K562 (cell line): ENCODE measurements at regions not wholly inside any gene's neighbourhood (a gene's known extent, or its start where the extent isn't known, plus 50 kb on each side); places are given as distances from the start of the nearest gene placed in this dataset.

Experiments
- ATAC-seq: fragments of 200-7000 bp; cut with Tn5 transposase; 3 replicates; pipeline ENCODE4 v1.9.1; 2020; ENCODE audit warnings: moderate library complexity
- BruUV-seq: library from RNA; stranded (reverse); fragments of 400-500 nt; replicated peaks from 2 replicates; lab custom pipeline; 2021; lab: Mats Ljungman, UMichigan
- CTCF ChIA-PET: fragments of 300-600 bp; formaldehyde crosslinking; extraction: SDS; loops from one replicate; lab custom pipeline; 2021; ENCODE audit warnings: low intra/inter-chr PET ratio; lab: Yijun Ruan, JAX
- POLR2A ChIA-PET: fragments of 300-600, 350-650 bp; sonication (Branson Sonifier 250); formaldehyde crosslinking; extraction: SDS; loops from one replicate; lab custom pipeline; 2021; ENCODE audit warnings: antibody characterized with exemption, inconsistent platforms; lab: Yijun Ruan, JAX
- DNase-seq, 4 experiments: peaks; one replicate each; pipeline versions ENCODE4 v3.0.0 to v3.0.0-alpha.2; 2011 to 2018; ENCODE audit warnings: low spot score in 3 of 4, mixed read lengths in 3 of 4; ENCODE audit errors: extremely low read depth in 1 of 4
- FAIRE-seq: peaks from 2 replicates; lab custom pipeline; 2011; peaks lifted over from hg19 to GRCh38; lab: Jason Lieb, UNC
- H2AFZ ChIP-seq: 2 replicates; pipeline ENCODE4 v1.6.0; 2011; ENCODE audit warnings: low read depth, low read length, control low read depth, inconsistent platforms
- H3K27ac ChIP-seq: fragments of 200-600 bp; 3 replicates; pipeline ENCODE4 v1.8.0; 2011; ENCODE audit warnings: low read depth, mild to moderate bottlenecking, control low read depth, inconsistent platforms, low read length, moderate library complexity, mixed read lengths; ENCODE audit errors: extremely low read depth
- H3K27me3 ChIP-seq, 2 experiments: fragments of 300-600 bp in 1 of 2; 2 replicates in 1 of 2; 3 replicates in 1 of 2; pipeline versions ENCODE4 v1.6.0 to v1.8.0; 2011; ENCODE audit warnings: inconsistent platforms in 2 of 2, low read length in 2 of 2, mild to moderate bottlenecking in 1 of 2, mixed read lengths in 1 of 2, moderate library complexity in 1 of 2; ENCODE audit not compliant: control insufficient read depth in 2 of 2, insufficient read depth in 2 of 2
- H3K36me3 ChIP-seq: fragments of 300-600 bp; 3 replicates; pipeline ENCODE4 v1.8.0; 2011; ENCODE audit warnings: mild to moderate bottlenecking, low read length, inconsistent platforms; ENCODE audit not compliant: control insufficient read depth, insufficient read depth
- H3K4me1 ChIP-seq, 2 experiments: fragments of 200-600 bp in 1 of 2; replicated peaks in 1 of 2; 2 replicates in 1 of 2; 3 replicates in 1 of 2; pipeline versions ENCODE4 v1.5.1 to v1.8.0; 2011; ENCODE audit warnings: inconsistent platforms in 2 of 2, low read length in 2 of 2, mild to moderate bottlenecking in 1 of 2, mixed read lengths in 1 of 2, moderate library complexity in 1 of 2; ENCODE audit not compliant: control insufficient read depth in 2 of 2, insufficient read depth in 2 of 2
- H3K4me2 ChIP-seq: 2 replicates; pipeline ENCODE4 v1.6.1; 2011; ENCODE audit warnings: low read length, control low read depth, inconsistent platforms, mixed read lengths; ENCODE audit not compliant: insufficient read depth
- H3K4me3 ChIP-seq: fragments of 200-600 bp; sonication (generic), shearing (Covaris generic); 2 replicates; pipeline ENCODE4 v1.5.1; 2016; ENCODE audit warnings: control low read depth, inconsistent platforms
- H3K79me2 ChIP-seq: fragments of 200-600 bp; 3 replicates; pipeline ENCODE4 v1.8.0; 2011; ENCODE audit warnings: low read length, inconsistent platforms; ENCODE audit not compliant: control insufficient read depth, insufficient read depth
- H3K9ac ChIP-seq, 2 experiments: 2 replicates each; pipeline versions ENCODE4 v1.6.0 to v1.6.1; 2011; ENCODE audit warnings: low read depth in 2 of 2, low read length in 2 of 2, control low read depth in 1 of 2, inconsistent platforms in 1 of 2, mild to moderate bottlenecking in 1 of 2, mixed read lengths in 1 of 2; ENCODE audit not compliant: insufficient read depth in 1 of 2
- H3K9me1 ChIP-seq: one replicate; pipeline ENCODE4 v1.6.0; 2011; ENCODE audit warnings: inconsistent platforms, mild to moderate bottlenecking, low read length, moderate library complexity; ENCODE audit not compliant: control insufficient read depth, insufficient read depth
- H3K9me3 ChIP-seq: replicated peaks from 2 replicates; pipeline ENCODE4 v1.5.1; 2011; ENCODE audit warnings: low read depth, low read length, inconsistent platforms; ENCODE audit not compliant: control insufficient read depth, insufficient read depth
- H4K20me1 ChIP-seq: replicated peaks from 2 replicates; pipeline ENCODE4 v1.6.1; 2011; ENCODE audit warnings: low read length, inconsistent platforms, mixed read lengths; ENCODE audit not compliant: control insufficient read depth, insufficient read depth
- HDAC8 ChIP-seq: fragments of 450-650 bp; IDR thresholded peaks from 2 replicates; pipeline ENCODE4 v1.6.1; 2016; ENCODE audit warnings: mild to moderate bottlenecking, missing genetic modification characterization, moderate library complexity, missing compliant biosample characterization
- HMGN3 ChIP-seq: IDR thresholded peaks from 2 replicates; pipeline ENCODE4 v1.6.1; 2011; ENCODE audit warnings: borderline replicate concordance, low read depth, mild to moderate bottlenecking, mixed read lengths, low read length; ENCODE audit not compliant: insufficient read length; ENCODE audit errors: extremely low read depth
- POLR3A ChIP-seq: IDR thresholded peaks from 2 replicates; pipeline ENCODE4 v1.6.1; 2011; ENCODE audit warnings: borderline replicate concordance, mild to moderate bottlenecking, moderate library complexity; ENCODE audit not compliant: insufficient read length, insufficient read depth; ENCODE audit errors: extremely low read depth
- ZC3H8 ChIP-seq: fragments of 450-650 bp; IDR thresholded peaks from 2 replicates; pipeline ENCODE4 v1.6.1; 2017
- WGBS: fragments of 100-300 bp; shearing (Covaris generic); methylation state at CpG from one replicate; pipeline ENCODE4 v1.1.6; 2016; ENCODE audit warnings: low coverage, mixed read lengths; ENCODE audit not compliant: insufficient coverage; ENCODE audit errors: missing lambda C conversion rate; 5-methylcytosine and 5-hydroxymethylcytosine counted together
- in situ Hi-C: fragments of 300-500 bp; cut with MboI; formaldehyde crosslinking; loops from 4 replicates; pipeline ENCODE4 v1.15.0; 2018; ENCODE audit warnings: inconsistent platforms, mixed read lengths
- intact Hi-C: fragments of 100-400 bp; cut with micrococcal nuclease; formaldehyde crosslinking; loops from 2 replicates; pipeline ENCODE4 v1.14.2; 2022
- TF ChIP-seq, protein P1 (sequence below), 2 experiments: fragments of 450-650 bp in 1 of 2; sonication (generic) in 1 of 2; formaldehyde crosslinking in 1 of 2; IDR thresholded peaks; 2 replicates each; pipeline versions ENCODE4 v1.7.1 to v1.9.0; 2016 to 2022; ENCODE audit warnings: inconsistent platforms in 1 of 2, mild to moderate bottlenecking in 1 of 2, missing genetic modification reagents in 1 of 2

DNA sequence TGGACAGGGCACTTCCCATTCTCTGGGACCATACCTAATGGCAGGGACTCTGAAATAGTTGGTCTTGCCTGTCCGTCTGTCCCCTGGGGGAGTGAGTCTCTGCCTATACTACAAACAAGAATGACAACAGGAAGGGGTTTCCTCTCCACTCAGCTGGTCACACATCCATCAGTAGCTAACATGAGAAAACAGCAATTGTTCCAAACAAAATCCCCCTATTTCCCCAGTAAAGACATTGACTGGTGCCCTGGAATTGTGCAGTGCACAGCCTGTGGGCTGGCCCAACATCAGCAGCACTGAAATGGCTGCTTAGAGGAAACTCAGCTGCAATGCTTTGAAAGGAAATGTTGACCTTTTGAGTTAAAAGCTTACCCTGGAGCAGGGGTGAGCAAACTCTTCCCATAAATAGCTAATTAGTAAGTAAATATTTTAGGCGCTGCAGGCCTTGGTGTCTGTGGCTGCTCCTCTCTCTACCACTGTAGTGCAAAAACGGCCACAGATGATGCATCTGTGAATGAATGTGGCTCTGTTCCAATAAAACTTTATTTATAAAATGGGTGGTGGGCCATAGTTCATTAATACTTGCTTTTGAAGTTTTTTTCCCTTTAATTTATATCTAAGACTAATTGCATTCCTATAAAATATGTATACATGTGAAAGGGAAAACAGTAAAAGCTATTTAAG, 174.3 kb downstream of the KLF13 start:
- Histone ChIP-seq H3K4me2 (no peak overlapping the region), H3K9me1 (no peaks in the 10 kb centered on the region), H3K4me1 (no peaks in the 10 kb centered on the region), H3K36me3 (no peaks in the 10 kb centered on the region), H3K9ac (no peak overlapping the region), H2AFZ (no peak overlapping the region), H3K4me3 (no peak overlapping the region), H3K79me2 (no peaks in the 10 kb centered on the region), H3K9me3 (no peaks in the 10 kb centered on the region), H4K20me1 (no peaks in the 10 kb centered on the region), H3K27ac (no peak overlapping the region), H3K27me3 (peaks cover 0 to 28% of the 10 kb centered on the region in 2 experiments; a peak in 1 of 5 replicates)
- ATAC-seq: no peak
- no peak for FAIRE-seq
- ChIA-PET CTCF (no interaction called here), POLR2A (no interaction called here)
- no peak for TF ChIP-seq POLR3A
- TF ChIP-seq, protein P1, sequence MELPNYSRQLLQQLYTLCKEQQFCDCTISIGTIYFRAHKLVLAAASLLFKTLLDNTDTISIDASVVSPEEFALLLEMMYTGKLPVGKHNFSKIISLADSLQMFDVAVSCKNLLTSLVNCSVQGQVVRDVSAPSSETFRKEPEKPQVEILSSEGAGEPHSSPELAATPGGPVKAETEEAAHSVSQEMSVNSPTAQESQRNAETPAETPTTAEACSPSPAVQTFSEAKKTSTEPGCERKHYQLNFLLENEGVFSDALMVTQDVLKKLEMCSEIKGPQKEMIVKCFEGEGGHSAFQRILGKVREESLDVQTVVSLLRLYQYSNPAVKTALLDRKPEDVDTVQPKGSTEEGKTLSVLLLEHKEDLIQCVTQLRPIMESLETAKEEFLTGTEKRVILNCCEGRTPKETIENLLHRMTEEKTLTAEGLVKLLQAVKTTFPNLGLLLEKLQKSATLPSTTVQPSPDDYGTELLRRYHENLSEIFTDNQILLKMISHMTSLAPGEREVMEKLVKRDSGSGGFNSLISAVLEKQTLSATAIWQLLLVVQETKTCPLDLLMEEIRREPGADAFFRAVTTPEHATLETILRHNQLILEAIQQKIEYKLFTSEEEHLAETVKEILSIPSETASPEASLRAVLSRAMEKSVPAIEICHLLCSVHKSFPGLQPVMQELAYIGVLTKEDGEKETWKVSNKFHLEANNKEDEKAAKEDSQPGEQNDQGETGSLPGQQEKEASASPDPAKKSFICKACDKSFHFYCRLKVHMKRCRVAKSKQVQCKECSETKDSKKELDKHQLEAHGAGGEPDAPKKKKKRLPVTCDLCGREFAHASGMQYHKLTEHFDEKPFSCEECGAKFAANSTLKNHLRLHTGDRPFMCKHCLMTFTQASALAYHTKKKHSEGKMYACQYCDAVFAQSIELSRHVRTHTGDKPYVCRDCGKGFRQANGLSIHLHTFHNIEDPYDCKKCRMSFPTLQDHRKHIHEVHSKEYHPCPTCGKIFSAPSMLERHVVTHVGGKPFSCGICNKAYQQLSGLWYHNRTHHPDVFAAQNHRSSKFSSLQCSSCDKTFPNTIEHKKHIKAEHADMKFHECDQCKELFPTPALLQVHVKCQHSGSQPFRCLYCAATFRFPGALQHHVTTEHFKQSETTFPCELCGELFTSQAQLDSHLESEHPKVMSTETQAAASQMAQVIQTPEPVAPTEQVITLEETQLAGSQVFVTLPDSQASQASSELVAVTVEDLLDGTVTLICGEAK (IDR thresholded peaks at IDR 0.05): peak; percentile 81
- TF ChIP-seq, protein P1 (CRISPR knock-in tag; IDR thresholded peaks at IDR 0.05): no peak
- TF ChIP-seq ZC3H8: no peak
- TF ChIP-seq HMGN3: no peak
- TF ChIP-seq HDAC8 (tag): no peak
- intact Hi-C loops: no loop called here
- WGBS: 0% methylated on average over 3 of the region's 3 CpGs
- BruUV-seq: no TSS peak
- DNase-seq: no peak
- in situ Hi-C loops: no loop called here
